Fibroblast of upper back skin (primary cell): ENCODE measurements at regions not wholly inside any gene's neighbourhood (a gene's known extent, or its start where the extent isn't known, plus 50 kb on each side); places are given as distances from the start of the nearest gene placed in this dataset.

ENCODE experiments used
- DNase-seq: peaks from one replicate; pipeline ENCODE4 v3.0.0-alpha.2; 2013

GRCh38 chr21:19547951-19548840, 1144.6 kb upstream of the TMPRSS15 start:
- no peak for DNase-seq

DNA sequence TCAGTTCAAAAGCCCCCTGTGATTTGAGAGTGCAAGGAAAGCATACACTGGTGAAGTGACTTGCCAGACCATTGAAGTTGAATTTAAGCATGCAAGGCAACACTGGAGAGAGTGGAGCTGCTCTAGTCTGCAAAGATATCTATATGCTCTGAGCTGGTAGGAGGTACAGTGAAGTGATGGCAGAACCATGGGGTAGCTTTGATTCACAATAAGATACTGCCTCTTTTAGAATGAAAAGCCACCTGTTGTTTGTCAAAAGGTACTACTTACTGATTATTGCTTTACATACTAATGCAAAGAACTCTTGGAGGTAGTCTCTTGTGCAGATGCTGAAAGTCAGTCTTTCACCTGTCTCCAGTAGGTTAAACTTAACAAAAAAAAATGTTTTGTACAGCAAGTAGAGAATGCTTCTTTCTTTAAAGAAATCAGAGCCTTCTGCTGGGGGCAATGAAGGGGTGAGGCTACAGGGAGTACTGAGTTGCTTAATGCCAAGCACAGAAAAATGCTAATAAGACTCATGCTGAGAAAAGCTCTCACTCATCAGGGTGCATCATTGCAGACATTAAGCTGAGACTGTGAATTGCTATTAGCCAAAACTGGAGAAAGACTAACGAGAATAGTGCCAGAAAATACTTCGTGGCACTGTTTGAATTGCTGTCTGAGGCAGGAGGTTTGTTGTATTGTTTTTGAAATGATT, 1150.5 kb upstream of the TMPRSS15 start:
- DNase-seq = no peak

GRCh38 chr21:19557046-19557445, 1153.5 kb upstream of the TMPRSS15 start:
- no peak for DNase-seq

- no peak for DNase-seq
Measured at GRCh38 chr21:19557488-19557887, 1153.9 kb upstream of the TMPRSS15 start.

- DNase-seq = no peak
Measured at GRCh38 chr21:19565587-19565986, 1162.0 kb upstream of the TMPRSS15 start.

DNA sequence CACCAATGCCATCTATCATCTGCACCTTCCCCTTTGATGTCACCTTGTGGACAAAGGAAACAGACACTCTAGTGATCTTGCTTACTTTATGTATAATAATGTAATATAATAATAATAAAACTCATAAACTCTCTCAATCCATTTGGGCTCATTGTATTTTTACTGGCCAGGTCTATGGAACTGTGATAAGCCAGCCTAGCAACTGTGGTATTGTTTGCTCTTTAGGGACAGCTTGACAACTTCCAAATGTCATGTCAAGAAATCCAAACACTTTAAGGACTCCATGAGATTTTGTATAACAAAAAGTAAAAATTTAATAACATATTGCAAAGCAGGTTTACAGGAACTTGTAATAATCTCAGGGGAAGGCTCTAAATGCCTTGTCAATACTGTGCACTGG, 1163.4 kb upstream of the TMPRSS15 start:
- DNase-seq = no peak

DNA sequence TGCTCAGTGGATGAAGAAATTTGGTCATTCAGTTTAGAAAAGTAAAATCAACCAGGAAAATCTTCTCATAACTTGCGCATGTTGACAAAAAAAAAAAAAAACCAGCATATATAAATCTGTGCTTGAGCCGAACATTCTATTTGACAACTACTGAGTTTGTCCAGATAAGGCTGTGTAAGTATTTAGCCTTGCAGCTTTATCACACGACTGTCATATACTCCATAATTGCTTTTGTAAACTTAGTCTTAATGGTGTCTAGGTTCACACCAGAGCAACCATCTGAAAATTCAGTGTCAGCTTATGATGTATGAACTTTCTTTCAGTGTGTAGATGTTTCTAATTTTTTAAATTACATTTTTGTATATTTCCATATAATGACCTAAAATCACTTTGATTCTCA, 1173.8 kb upstream of the TMPRSS15 start:
- DNase-seq = no peak

- DNase-seq = no peak
Measured at GRCh38 chr21:19590044-19590443, 1186.5 kb upstream of the TMPRSS15 start.

DNA sequence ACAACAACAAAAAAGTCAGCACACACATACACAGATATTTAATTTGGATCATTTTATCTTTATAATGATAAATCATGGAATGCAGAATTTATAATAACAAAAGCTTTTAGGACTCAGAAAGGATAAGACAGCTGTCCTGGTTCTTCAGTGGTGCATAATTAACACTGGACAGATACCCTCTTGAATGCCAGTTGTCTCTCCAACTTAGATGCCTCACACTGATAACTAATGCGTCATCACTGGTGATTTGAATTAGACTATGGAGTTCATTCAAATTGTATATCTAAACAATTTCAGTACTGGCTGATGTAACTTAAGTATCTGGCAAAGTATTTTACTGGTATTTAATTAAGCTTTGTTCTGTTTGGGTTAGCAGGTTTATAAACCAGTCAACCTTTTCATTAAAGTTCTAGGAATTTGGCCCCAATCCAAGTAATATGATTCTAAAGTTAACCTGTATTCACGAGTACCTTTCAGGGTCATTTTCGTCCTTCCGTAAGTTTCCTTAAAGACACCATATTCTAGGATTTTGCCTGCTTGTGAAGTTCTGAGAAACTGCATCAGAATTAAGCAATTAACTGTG, 1199.5 kb upstream of the TMPRSS15 start:
- DNase-seq = no peak

DNA sequence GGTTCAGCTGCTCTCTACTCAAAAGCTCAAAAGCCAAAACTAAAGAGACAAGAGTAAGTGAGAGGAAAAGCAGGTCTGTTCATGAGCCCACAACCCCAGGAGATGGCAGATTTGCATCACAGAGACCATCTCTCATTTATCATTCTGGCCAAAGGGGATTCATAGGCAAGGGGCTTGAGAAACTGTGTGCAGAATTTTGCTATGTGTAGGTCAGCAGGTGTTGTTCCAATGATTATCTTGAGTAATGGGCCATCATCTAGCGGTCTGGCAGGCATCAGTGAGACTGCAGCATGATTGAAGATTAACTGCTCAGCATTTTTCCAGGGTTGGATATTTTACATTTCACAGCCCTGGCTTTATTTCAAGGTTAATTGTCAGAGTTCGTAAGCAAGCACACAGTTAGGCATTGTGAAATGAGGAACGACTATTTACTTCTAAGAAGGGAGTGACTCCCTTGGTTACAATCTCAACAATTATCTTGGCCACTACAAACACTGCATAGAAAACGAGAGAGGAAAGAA, 1204.6 kb upstream of the TMPRSS15 start:
- no peak for DNase-seq

DNA sequence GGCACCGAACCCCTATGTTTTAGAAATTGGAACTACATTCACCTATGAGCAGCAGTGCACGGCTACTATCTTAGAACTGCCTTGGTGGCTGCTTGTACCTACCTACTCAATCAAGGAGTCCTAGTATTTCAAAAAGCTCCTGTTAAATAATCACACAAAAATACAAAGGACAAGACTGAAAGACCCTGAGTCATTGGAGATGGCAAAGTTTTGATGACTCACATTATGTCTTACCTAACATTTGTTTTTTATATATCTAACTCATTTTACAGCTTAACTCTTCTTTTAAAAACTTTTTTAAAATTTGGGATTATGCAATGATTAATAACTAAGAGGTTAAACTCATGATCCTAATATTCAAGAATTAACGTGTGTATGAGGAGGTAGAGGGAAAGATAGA, 1206.0 kb upstream of the TMPRSS15 start:
- DNase-seq = no peak

DNA sequence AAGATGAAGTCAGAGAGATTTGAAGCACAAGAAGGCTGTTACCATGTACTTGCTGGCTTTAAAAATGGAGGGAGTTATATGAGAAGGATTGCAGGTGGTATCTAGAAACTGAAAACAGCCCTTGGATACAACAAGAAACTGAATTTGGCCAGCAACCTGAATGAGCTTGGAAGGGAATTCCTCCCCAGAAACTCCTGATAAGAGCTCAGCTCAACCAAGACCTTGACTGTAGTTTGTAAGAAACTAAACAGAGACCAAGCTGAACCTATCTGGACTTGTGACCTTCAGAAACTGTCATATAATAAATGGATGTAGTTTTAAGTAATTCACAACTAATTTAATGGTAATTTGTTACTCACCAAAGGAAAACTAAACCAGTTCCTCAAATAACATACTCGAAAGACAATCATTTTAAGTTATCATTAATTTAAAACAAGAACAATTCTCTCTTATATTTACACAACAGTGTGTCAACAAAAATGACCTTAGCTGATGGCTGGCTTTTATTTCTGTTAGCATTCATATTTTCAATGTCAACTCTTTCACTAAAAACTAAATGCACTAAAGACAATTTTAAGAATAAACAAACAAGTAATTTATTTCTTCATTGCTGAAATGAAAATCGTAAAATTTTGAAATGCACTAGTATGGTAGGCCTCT, 1218.4 kb upstream of the TMPRSS15 start:
- no peak for DNase-seq

- DNase-seq = no peak
Measured at GRCh38 chr21:19640964-19641363, 1237.4 kb upstream of the TMPRSS15 start.

DNA sequence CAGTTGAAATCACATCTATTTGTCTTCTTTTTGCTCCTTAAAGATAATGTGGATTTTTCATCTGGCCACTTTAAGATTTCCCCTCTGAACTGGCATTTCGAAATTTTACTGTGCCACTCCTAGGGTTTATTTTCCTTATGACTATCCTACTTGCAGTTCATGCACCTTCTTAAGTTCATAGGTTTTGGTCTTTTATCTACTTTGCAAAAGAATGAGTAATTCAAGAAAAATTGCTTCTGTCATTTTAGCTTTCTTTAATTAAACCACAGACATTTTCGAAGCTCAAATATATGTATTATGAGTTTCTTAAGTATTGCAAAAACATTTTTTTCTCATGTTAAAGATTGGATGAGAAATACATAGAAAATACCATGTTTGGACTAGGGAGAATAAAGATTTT, 1244.8 kb upstream of the TMPRSS15 start:
- DNase-seq = no peak

DNA sequence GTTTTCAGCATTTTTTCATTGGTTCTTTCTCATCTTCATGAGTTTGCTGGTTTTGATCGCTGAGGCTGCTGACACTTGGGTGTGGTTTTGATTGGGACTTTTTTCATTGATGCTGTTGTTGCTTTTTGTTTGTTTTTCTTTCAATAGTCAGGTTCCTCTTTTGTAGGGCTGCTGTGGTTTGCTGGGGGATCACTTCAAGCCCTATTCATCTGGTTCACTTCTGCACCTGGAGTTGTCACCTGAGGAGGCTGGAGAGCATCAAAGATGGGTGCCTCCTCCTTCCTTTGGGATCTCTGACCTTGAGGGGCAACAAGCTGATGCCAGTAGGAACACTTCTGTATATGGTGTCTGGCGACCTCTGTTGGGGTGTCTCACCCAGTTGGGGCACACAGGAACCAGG, 1279.9 kb upstream of the TMPRSS15 start:
- DNase-seq = no peak

DNA sequence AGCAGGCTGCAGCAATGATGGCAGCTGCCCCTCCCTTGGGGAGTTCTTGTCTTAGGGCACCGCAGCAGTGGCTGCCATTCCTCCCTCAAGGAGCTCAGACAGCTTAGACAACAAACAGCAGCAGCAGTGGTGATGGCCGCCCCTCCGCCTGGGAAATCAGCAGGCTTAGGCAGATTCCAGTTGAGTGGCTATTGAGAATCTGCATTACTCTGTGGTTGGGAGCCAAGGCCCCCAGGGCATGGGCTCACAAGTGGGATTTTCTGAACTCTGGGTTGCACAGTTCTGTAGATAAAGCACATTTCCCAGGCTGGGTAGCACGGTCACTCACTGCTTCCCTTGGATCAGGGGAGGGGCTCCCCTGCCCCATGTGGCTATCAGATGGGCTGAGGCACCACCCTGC, 1280.7 kb upstream of the TMPRSS15 start:
- no peak for DNase-seq

DNA sequence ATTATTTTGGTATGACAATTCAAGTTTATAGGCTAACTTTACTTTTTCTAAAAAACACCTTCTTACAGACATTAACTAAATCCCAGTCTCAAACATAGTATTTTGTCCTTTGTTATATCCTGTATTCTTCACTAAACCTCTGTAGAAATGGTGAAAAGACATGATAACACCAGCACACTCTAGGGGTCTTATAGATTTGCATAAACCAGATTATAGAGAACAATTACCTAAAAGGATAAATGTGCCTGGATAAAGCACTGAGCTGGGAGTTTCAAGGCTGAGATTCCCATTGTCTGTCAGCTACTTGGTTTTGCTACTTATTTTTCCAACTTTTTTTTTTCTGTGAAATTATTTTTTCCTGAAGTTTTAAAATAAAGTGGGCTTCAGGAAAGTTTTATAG, 1288.6 kb upstream of the TMPRSS15 start:
- DNase-seq = no peak

DNA sequence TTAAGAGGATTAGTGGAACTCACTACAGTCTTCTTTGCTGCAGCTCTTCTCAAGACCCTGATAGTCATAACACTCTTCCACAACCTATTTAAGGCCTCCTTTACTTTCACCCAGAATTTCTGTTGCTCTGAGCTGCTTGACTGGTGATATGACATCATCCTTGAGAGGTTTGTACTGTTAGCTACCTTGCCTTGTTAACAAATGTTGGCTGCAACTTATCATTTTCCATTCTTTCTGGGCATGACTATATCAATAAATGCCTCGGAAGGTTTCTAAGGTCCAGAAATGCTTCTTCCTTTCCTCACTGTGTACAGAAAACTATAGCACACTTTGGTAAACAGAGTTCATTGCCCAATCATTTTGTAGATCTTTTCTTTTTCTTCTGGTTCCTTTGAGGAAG, 1292.2 kb upstream of the TMPRSS15 start:
- no peak for DNase-seq

DNA sequence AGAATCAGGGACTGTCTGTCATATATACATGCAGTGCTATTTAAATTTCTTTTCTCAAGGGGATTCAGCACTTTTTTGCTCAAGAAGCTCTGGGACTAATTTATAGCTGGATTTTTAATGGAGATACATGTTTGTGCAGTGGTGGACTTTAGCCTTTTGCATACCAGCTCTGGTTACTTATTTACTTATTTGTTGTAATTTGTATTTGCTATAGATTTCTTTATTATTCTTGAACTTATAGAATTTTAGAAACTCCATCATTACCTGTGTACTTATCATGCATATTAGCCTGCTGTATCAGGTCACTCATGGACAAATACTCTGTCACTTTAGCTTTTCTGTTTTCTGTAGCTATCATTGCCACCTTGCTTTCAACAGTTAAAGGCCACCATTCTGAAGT, 1296.9 kb upstream of the TMPRSS15 start:
- no peak for DNase-seq

- DNase-seq = no peak
Measured at GRCh38 chr21:19702726-19703125, 1295.5 kb upstream of the NCAM2 start.

GRCh38 chr21:19704832-19705231, 1293.4 kb upstream of the NCAM2 start:
- DNase-seq = no peak

GRCh38 chr21:19712441-19712840, 1285.8 kb upstream of the NCAM2 start:
- no peak for DNase-seq

DNA sequence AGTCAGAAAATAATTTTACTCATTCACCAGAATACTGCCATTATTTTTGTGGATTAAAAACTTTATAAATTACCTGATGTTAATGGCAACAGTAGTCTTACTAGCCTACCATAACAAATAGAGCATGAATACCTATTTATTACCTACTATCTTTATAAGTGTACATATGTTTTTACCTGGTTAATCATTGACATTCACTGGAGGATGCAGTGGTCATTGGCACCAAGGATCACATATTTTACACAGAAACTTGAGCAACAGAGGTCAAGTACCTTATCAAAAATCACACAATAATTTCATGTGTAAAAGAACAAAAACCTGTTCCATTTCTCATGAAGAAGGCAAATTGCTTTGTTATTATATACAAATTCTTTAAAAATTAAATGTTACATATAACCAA, 1284.9 kb upstream of the NCAM2 start:
- DNase-seq = no peak
